HG03045 (cell line): ENCODE measurements at regions not wholly inside any gene's neighbourhood (a gene's known extent, or its start where the extent isn't known, plus 50 kb on each side); places are given as distances from the start of the nearest gene placed in this dataset.

Source experiments
- ATAC-seq: cut with Tn5 transposase; IDR thresholded peaks from one replicate; pipeline ENCODE4 v1.9.1; 2021; ENCODE audit warnings: mild to moderate bottlenecking, moderate library complexity; ENCODE audit not compliant: unreplicated experiment

DNA sequence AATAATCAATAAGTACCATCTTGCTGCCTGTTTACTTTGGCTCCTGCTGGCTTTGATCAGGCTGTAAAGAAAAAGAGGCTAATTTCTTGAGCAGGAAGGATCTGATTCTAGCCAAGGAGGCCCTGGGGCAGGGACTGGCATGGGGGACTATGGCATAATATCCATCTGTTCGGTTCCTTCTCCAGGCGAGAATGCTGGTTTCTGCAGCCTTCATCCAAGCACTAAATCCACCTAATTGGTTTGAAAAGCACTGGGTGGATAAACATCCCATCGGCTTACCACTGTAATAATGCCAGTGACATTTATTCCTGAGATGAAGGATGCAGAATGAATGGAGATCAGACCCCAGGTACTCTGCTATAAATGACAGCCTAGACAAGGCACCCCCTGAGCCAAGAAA lies 180.0 kb upstream of the ASIC2 start:
- ATAC-seq, result no peak

GRCh38 chr17:33474789-33475188 lies 181.7 kb upstream of the ASIC2 start:
- no peak for ATAC-seq

GRCh38 chr17:33475594-33475993 lies 182.5 kb upstream of the ASIC2 start:
- ATAC-seq, result no peak

DNA sequence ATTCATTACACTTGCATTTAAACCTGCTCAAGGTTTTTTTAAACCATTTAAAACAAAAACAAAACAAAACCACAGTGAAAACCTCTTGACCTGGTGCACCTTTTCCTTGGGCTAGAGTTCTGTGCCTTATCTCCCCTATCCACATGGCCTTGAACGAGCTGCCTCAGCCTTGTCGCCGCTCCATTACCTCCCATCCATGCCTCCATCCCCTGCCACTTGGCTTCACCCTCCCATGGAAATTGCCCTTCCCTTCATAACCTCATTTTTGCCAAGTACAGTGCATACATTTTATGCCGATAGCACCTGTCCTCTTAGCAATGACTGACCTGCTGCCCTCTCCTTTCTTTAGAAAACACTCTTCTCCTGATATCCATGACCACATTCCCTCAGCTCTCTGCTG lies 188.6 kb upstream of the ASIC2 start:
- no peak for ATAC-seq

DNA sequence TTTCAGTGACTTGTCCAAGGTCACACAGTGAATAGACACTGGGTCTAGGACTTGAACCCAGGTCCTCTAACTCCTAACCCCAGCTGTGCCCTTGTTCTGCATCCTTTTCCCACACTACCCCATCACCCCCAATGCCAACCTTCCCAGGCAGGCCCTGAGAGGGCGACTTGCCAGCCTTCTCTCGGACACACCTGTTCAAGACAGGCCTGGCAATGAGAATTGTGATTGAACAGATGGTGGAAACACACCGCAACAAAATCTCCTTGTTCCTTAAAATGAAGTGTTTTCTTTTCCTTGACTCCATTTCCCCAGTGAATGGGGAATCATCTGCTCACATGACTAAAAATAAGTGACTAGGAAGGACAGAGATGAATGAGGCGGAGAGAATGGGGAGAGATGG lies 189.5 kb upstream of the ASIC2 start:
- ATAC-seq, result no peak

DNA sequence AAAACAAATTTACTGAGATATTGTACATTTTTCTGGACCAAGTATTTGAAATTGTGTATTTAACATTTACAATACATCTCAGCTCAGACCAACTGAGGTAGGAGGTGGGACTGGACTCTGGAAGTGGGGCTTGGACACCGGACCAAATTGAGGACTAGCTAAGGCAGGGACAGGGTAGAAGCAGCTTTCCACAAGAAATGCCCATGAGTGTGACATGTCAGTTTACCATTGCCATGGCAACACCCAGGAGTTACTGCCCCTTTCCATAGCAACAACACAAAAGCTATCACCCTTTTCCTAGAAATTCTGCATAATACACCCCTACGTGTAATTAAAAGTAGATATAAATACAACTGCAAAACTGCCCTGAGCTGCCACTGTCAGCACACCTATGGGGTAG lies 191.5 kb upstream of the ASIC2 start:
- no peak for ATAC-seq

DNA sequence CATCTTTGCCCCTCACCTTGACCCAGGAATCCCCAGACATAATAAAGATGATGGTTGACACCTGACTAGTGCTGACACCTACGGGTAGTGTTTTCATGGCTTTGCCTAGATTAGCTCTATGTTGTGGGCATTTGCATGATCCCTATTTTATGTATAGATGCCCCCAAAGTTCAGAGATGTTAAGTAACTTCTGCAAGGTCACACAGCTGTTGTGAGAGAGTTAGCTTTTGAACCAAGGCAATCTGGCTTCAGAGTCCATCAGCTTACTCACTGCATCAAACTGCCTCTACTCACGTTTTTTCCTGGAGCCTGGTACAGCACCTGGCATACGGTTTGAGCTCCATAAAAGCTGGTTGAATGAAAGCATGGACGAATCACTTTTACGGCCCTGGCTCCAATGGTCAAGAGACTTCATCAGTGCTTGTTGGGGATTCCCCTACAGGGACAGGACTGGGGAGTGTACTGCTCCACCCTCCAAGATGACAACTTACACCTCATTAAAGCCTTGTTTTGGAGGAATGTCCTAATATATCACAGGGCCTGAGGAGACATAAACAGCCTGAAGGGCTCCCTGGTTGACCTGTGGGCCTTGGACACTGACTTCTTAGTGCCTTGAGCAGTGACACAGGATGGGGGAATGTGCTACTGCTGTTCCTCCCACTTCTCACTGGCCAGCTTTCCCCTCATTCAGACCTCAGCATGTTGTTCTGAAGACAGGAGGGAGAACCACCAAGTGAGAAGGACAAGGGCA lies 193.2 kb upstream of the ASIC2 start:
- ATAC-seq, result no peak

DNA sequence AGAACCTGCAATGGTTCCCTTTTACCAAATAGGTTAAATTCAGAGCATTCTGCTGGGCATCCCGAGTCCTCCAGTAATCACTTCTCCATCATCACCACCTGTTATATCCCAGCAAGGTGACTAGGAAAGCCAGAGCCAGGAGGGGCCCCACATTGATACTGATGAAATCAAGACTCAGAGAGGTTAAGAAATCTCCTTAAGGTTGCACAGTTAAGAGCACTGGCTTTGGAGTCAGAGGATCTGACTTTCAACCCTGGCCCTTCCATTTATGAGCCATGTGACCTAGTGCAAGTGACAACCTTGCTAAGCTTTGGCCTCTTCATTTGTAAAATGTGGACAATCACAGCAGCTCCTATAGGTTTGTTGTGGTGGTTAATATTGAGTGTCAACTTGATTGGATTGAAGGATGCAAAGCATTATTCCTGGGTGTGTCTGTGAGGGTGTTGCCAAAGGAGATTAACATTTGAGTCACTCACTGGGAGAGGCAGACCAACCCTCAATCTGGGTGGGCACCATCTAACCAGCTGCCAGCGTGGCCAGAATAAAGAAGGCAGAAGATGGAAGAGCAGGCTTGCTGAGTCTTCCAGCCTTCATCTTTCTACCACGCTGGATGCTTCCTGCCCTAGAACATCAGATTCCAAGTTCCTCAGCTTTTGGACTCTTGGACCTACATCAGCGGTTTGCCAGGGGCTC lies 194.2 kb upstream of the ASIC2 start:
- ATAC-seq, result no peak

DNA sequence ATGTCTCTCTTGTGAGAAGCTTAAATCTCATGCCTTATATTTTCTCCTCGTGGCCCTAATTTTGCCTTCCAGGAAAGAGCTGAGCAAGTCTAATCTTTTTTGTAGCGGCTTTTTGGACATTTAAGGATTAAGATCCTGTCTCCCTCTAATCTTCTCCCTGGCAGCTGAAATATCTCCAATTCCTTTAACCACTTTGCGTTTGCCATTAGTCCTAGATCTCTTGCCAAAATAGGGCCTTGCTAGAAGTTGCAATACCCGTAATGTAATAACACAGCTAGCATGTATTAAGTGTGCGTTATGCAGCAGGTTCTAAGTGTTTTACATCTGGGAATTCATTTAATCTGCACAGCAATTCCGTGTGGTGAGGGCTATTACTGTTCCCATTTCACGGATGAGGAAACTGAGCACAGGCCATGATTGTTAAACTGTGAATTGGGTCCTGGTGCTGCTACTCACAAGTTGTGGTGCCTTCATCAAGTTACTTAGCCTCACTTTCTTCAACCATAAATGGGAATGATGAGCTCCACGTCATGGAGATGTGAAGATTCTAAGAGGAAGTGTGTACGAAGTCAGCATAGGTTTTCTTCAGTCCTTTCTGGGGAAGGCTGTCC lies 198.9 kb upstream of the ASIC2 start:
- no peak for ATAC-seq

DNA sequence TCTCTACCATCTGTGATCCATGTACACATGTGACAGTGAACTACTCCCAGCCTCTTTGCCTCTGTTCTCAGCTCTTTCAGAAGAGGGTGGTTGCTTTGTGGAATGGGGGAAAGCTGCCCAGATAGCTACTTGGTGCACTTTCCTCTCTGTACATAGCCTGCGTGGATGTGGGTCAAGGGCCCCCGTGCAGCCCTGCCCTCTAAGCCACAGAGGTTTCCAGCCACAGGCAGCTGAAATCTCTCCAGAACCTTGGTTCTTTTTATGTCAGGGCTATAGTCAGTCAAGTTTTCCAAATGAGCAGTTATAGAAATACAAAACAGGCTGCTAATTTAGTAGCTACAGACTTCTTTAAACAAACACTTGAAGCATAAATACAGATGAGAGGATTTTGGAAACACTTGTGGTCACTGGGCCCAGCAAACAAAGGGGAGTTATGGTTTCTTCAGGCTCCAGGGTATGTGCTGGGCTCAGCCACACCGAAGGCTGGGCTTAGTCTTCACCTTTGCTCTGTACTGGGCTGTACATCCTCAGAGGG lies 199.7 kb upstream of the ASIC2 start:
- ATAC-seq, result no peak

- no peak for ATAC-seq
Measured at GRCh38 chr17:33493566-33493965, 200.5 kb upstream of the ASIC2 start.

DNA sequence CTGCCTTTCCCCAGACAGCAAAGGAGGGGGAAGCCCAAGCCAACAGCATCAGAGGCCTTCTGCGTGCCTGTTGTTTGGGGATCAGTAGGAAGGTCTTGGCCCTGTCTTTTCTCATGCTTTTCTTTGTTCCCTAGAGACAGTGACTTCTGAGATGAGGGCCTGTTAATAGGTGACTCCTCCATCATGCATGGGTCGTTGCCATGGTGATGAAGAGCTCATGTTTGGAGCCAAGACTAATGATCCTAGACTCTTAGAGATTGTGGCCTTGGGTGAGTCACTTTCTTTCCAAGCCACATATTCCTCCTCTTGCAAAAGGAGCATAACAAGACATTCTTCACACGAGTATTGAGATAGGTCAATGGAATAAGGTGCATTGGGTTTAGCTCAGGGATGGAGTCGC lies 201.1 kb upstream of the ASIC2 start:
- no peak for ATAC-seq

- no peak for ATAC-seq
Measured at GRCh38 chr17:33497623-33498022, 204.5 kb upstream of the ASIC2 start.

- ATAC-seq, result no peak
Measured at GRCh38 chr17:33498069-33498468, 205.0 kb upstream of the ASIC2 start.

- no peak for ATAC-seq
Measured at GRCh38 chr17:33499040-33499439, 205.9 kb upstream of the ASIC2 start.

GRCh38 chr17:33500151-33500550 lies 207.1 kb upstream of the ASIC2 start:
- ATAC-seq, result no peak

- no peak for ATAC-seq
Measured at GRCh38 chr17:33501185-33501584, 208.1 kb upstream of the ASIC2 start.

DNA sequence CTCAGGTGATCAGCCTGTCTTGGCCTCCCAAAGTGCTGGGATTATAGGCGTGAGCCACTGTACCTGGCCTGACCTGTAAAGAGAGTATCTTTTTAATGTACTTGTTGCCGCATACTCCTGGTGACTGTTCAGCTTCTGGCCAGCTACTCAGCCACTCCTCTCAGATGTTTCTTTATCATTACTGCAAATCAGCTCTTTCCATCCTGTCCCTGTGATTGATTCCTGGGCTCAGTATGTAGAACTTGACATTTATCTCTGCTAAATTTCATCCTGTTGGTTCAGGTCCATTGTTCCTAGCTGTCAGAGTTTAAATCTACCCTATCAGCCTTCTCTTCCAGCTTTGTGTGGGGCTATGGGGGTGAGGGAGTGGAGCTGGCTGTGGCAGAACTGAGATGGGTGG lies 211.5 kb upstream of the ASIC2 start:
- no peak for ATAC-seq

DNA sequence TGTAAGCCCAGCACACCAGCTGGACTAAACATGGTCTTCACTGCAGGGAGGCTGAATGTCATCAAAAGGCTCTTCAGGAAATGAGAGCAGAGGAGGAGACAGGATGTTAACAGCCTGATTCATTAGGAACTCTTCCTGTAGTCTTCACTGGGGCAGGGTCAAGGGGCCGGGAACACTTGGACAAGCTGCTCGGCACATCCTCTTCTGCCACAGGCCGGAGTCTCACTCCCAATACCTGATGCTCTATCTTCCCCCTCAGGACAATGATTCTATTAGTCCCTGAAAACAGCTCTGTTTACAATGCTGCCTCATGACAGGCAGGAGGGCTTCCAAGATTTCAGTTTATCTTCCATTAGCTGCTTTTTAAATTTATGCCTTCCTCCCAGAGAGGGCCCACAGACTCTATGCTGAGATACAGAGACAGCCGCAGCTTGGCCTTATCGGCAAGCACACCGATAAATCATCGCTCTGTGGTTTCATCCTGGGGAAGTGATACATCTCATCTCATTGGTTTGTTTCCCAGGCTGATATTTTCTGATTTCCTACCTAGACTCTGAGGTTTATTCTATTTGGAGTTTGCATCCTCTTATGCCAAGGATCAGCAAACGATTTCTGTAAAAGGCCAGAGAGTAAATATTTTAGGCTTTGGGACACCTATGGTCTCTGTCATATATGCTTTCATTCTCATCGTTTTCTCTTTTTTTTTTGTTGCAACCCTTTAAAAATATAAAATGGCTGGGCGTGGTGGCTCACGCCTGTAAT lies 214.0 kb upstream of the ASIC2 start:
- ATAC-seq, result no peak

- ATAC-seq, result no peak
Measured at GRCh38 chr17:33508215-33508614, 215.1 kb upstream of the ASIC2 start.

GRCh38 chr17:33509331-33509730 lies 216.2 kb upstream of the ASIC2 start:
- ATAC-seq, result no peak
